CD1c-positive myeloid dendritic cell (primary cell): ENCODE measurements at regions not wholly inside any gene's neighbourhood (a gene's known extent, or its start where the extent isn't known, plus 50 kb on each side); places are given as distances from the start of the nearest gene placed in this dataset.
"Not testable (repeated sequence)": the region's sequence is repeated elsewhere in the genome, so short reads cannot be mapped to it uniquely, and the experiment has no call there.

Experiments
- DNase-seq: peaks from one replicate; pipeline ENCODE4 v3.0.0-alpha.2; 2016; ENCODE audit errors: extremely low spot score

- no peak for DNase-seq
Measured at GRCh38 chr20:40634891-40635290, 54.1 kb downstream of the MAFB start.

- no peak for DNase-seq
Measured at GRCh38 chr20:40633123-40633850, 55.7 kb downstream of the MAFB start.

- no peak for DNase-seq
Measured at GRCh38 chr20:40632346-40632976, 56.6 kb downstream of the MAFB start.

GRCh38 chr20:40631119-40631631 is 57.9 kb downstream of the MAFB start:
- no peak for DNase-seq

GRCh38 chr20:40630713-40631112 is 58.3 kb downstream of the MAFB start:
- DNase-seq: no peak

- DNase-seq: no peak
Measured at GRCh38 chr20:40630099-40630498, 58.9 kb downstream of the MAFB start.

- no peak for DNase-seq
Measured at GRCh38 chr20:40628877-40629276, 60.2 kb downstream of the MAFB start.

GRCh38 chr20:40619053-40619452 is 70.0 kb downstream of the MAFB start:
- DNase-seq: not testable (repeated sequence)

- no peak for DNase-seq
Measured at GRCh38 chr20:40617594-40617993, 71.4 kb downstream of the MAFB start.

GRCh38 chr20:40612837-40613236 is 76.2 kb downstream of the MAFB start:
- DNase-seq: no peak

- no peak for DNase-seq
Measured at GRCh38 chr20:40612247-40612646, 76.8 kb downstream of the MAFB start.

- DNase-seq: peak; percentile 17
Measured at GRCh38 chr20:40610730-40611129, 78.3 kb downstream of the MAFB start.

GRCh38 chr20:40607927-40608326 is 81.1 kb downstream of the MAFB start:
- DNase-seq: no peak

- no peak for DNase-seq
Measured at GRCh38 chr20:40606660-40607059, 82.4 kb downstream of the MAFB start.

GRCh38 chr20:40606237-40606636 is 82.8 kb downstream of the MAFB start:
- DNase-seq: no peak

- DNase-seq: no peak
Measured at GRCh38 chr20:40604416-40604815, 84.6 kb downstream of the MAFB start.

GRCh38 chr20:40603057-40603651 is 85.9 kb downstream of the MAFB start:
- DNase-seq: no peak

GRCh38 chr20:40602381-40602780 is 86.7 kb downstream of the MAFB start:
- no peak for DNase-seq

GRCh38 chr20:40600441-40601219 is 88.4 kb downstream of the MAFB start:
- no peak for DNase-seq

- DNase-seq: no peak
Measured at GRCh38 chr20:40599987-40600386, 89.0 kb downstream of the MAFB start.

GRCh38 chr20:40592941-40593340 is 96.1 kb downstream of the MAFB start:
- no peak for DNase-seq

GRCh38 chr20:40591536-40591935 is 97.5 kb downstream of the MAFB start:
- DNase-seq: no peak
